SK-N-SH treated with all-trans-retinoic acid at 6 μM for 48 hours (cell line): ENCODE measurements at regions not wholly inside any gene's neighbourhood (a gene's known extent, or its start where the extent isn't known, plus 50 kb on each side); places are given as distances from the start of the nearest gene placed in this dataset.

Source experiments
- ISL1 ChIP-seq: fragments of 250-450 bp; sonication (Bioruptor Pico); IDR thresholded peaks from 2 replicates; pipeline ENCODE4 v2.1.2; 2022; ENCODE audit warnings: mild to moderate bottlenecking, moderate library complexity
- PPARA ChIP-seq: fragments of 250-450 bp; sonication (Bioruptor Pico); IDR thresholded peaks from 2 replicates; pipeline ENCODE4 v1.5.0; 2020; ENCODE audit warnings: mild to moderate bottlenecking, borderline replicate concordance
- ZC3H10 ChIP-seq: fragments of 250-450 bp; sonication (Bioruptor Pico); IDR thresholded peaks from 2 replicates; pipeline ENCODE4 v1.5.1; 2021; ENCODE audit warnings: mild to moderate bottlenecking, moderate library complexity
- ZFP3 ChIP-seq: fragments of 250-450 bp; sonication (Bioruptor Pico); IDR thresholded peaks from 2 replicates; pipeline ENCODE4 v1.5.0; 2020; ENCODE audit warnings: mild to moderate bottlenecking, moderate library complexity
- ZNF8 ChIP-seq: fragments of 450-650 bp; formaldehyde crosslinking; IDR thresholded peaks from 2 replicates; pipeline ENCODE4 v1.5.0; 2020; ENCODE audit warnings: mild to moderate bottlenecking, moderate library complexity

DNA sequence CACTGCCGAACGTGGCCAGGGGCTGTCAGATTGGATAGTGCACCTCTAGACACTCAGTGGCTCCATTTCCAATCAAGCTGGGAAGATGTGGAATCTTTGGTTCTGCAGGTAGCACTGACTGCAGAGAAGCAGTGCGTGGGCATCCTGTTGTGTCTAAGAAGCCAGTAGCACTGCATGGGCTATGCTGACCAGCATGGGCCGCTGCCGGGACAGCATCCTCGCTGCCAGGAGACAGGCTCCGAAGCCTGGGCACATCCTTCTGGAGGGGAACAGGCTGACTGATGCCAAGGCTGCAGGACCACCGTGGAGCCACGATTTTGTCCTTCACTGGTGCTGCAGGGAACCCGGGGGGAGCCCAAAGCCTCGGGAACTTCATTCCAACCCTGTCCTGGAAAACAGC is 649.4 kb downstream of the NPHP4 start:
- TF ChIP-seq ZNF8 (no peak), ZC3H10 (CRISPR knock-in tag) (no peak), ISL1 (CRISPR knock-in tag) (no peak), PPARA (CRISPR knock-in tag) (no peak), ZFP3 (CRISPR knock-in tag) (no peak)
